Endothelial cell of umbilical vein (primary cell): ENCODE measurements at regions not wholly inside any gene's neighbourhood (a gene's known extent, or its start where the extent isn't known, plus 50 kb on each side); places are given as distances from the start of the nearest gene placed in this dataset.

Source experiments
- BruUV-seq: library from RNA; stranded (reverse); fragments of 400-500 nt; replicated peaks from 2 replicates; lab custom pipeline; 2021; lab: Mats Ljungman, UMichigan
- CTCF ChIA-PET: fragments of 300-600, 350-600 bp; sonication (Branson Sonifier 250); formaldehyde crosslinking; loops from one replicate; lab custom pipeline; 2021; ENCODE audit warnings: antibody characterized with exemption, inconsistent platforms; lab: Charles Lee
- POLR2A ChIA-PET: fragments of 300-600, 350-600 bp; sonication (Branson Sonifier 250); formaldehyde crosslinking; loops from one replicate; lab custom pipeline; 2021; ENCODE audit warnings: antibody characterized with exemption, inconsistent platforms; lab: Charles Lee
- DNase-seq: peaks from one replicate; pipeline ENCODE4 v3.0.0-alpha.2; 2011; ENCODE audit warnings: low read depth, low spot score
- FAIRE-seq: peaks from 2 replicates; lab custom pipeline; 2011; peaks lifted over from hg19 to GRCh38; lab: Jason Lieb, UNC
- H2AFZ ChIP-seq: 2 replicates; pipeline ENCODE4 v1.6.0; 2012; ENCODE audit warnings: low read depth, low read length, control low read depth, inconsistent platforms
- H3K27ac ChIP-seq: 2 replicates; pipeline ENCODE4 v1.5.1; 2011; ENCODE audit warnings: low read depth, mild to moderate bottlenecking, control low read depth, low read length, moderate library complexity; ENCODE audit not compliant: insufficient read depth
- H3K27me3 ChIP-seq, 2 experiments: 2 replicates each; pipeline versions ENCODE4 v1.6.0 to v1.6.1; 2011; ENCODE audit warnings: low read length in 2 of 2, mixed read lengths in 1 of 2; ENCODE audit not compliant: control insufficient read depth in 2 of 2, insufficient read depth in 2 of 2
- H3K36me3 ChIP-seq, 2 experiments: 2 replicates in 1 of 2; 3 replicates in 1 of 2; pipeline ENCODE4 v1.5.1; 2011; ENCODE audit warnings: low read length in 2 of 2, mild to moderate bottlenecking in 1 of 2, moderate library complexity in 1 of 2; ENCODE audit not compliant: control insufficient read depth in 2 of 2, insufficient read depth in 2 of 2; ENCODE audit errors: extremely low read depth in 1 of 2
- H3K4me1 ChIP-seq: 3 replicates; pipeline ENCODE4 v1.5.1; 2011; ENCODE audit warnings: mild to moderate bottlenecking, low read length; ENCODE audit not compliant: control insufficient read depth, insufficient read depth; ENCODE audit errors: extremely low read depth
- H3K4me2 ChIP-seq: 2 replicates; pipeline ENCODE4 v1.6.1; 2011; ENCODE audit warnings: low read length, control low read depth, mixed read lengths; ENCODE audit not compliant: insufficient read depth
- H3K4me3 ChIP-seq, 3 experiments: fragments of 200-600 bp in 1 of 3; sonication (generic), shearing (Covaris generic) in 1 of 3; replicated peaks in 1 of 3; 2 replicates each; pipeline ENCODE4 v1.5.1; 2011 to 2016; ENCODE audit warnings: control low read depth in 3 of 3, low read length in 3 of 3, mild to moderate bottlenecking in 2 of 3, inconsistent platforms in 1 of 3, low read depth in 1 of 3, moderate library complexity in 1 of 3; ENCODE audit not compliant: insufficient read depth in 1 of 3
- H3K79me2 ChIP-seq: 2 replicates; pipeline ENCODE4 v1.6.0; 2012; ENCODE audit warnings: low read length, inconsistent platforms; ENCODE audit not compliant: control insufficient read depth, insufficient read depth
- H3K9ac ChIP-seq: replicated peaks from 2 replicates; pipeline ENCODE3; 2011; ENCODE audit warnings: low read length, control low read depth; ENCODE audit not compliant: insufficient read depth; ENCODE audit errors: extremely low read depth
- H3K9me1 ChIP-seq: replicated peaks from 3 replicates; pipeline ENCODE4 v1.6.0; 2011; ENCODE audit warnings: mild to moderate bottlenecking, low read length; ENCODE audit not compliant: control insufficient read depth, insufficient read depth; ENCODE audit errors: extremely low read depth
- H3K9me3 ChIP-seq: replicated peaks from 2 replicates; pipeline ENCODE4 v1.5.1; 2012; ENCODE audit warnings: low read length, inconsistent platforms; ENCODE audit not compliant: control insufficient read depth, insufficient read depth
- H4K20me1 ChIP-seq: replicated peaks from 2 replicates; pipeline ENCODE3; 2011; ENCODE audit warnings: mild to moderate bottlenecking, low read length; ENCODE audit not compliant: control insufficient read depth, insufficient read depth; ENCODE audit errors: extremely low read depth
- EZH2 ChIP-seq: IDR thresholded peaks from 2 replicates; pipeline ENCODE4 v1.6.1; 2012; ENCODE audit warnings: borderline replicate concordance, low read depth, mild to moderate bottlenecking, moderate library complexity, low read length, inconsistent platforms; ENCODE audit not compliant: severe bottlenecking
- FOS ChIP-seq: IDR thresholded peaks from 2 replicates; pipeline ENCODE4 v1.6.1; 2011; ENCODE audit warnings: mild to moderate bottlenecking, low read length, moderate library complexity, borderline replicate concordance; ENCODE audit not compliant: insufficient read depth
- GATA2 ChIP-seq: IDR thresholded peaks from 2 replicates; pipeline ENCODE4 v1.7.0; 2011; ENCODE audit warnings: low read depth, mild to moderate bottlenecking, moderate library complexity, mixed read lengths, low read length; ENCODE audit not compliant: insufficient read length, insufficient read depth
- JUN ChIP-seq: IDR thresholded peaks from 2 replicates; pipeline ENCODE4 v1.6.1; 2011; ENCODE audit warnings: borderline replicate concordance, low read depth; ENCODE audit not compliant: insufficient read length, insufficient read depth
- MYC ChIP-seq: IDR thresholded peaks from one replicate; pipeline ENCODE4 v1.6.1; 2011; ENCODE audit warnings: mild to moderate bottlenecking, low read depth, low read length
- POLR2A ChIP-seq: IDR thresholded peaks from 2 replicates; pipeline ENCODE4 v1.6.1; 2012; ENCODE audit warnings: low read depth, mild to moderate bottlenecking, control low read depth, low read length
- POLR2AphosphoS5 ChIP-seq: IDR thresholded peaks from 2 replicates; pipeline ENCODE4 v1.6.1; 2012; ENCODE audit warnings: low read depth, mild to moderate bottlenecking, control low read depth, low read length, moderate library complexity; ENCODE audit not compliant: insufficient read depth
- dilution Hi-C: fragments of 300-500 bp; cut with MboI; formaldehyde crosslinking; loops from one replicate; pipeline ENCODE4 v1.15.0; 2019; ENCODE audit warnings: low sequenced_read_pairs; ENCODE audit not compliant: extremely low pct_ligation_motif_present
- intact Hi-C: fragments of 100-400 bp; cut with micrococcal nuclease; formaldehyde crosslinking; loops from one replicate; pipeline ENCODE4 v1.10.0; 2022
- TF ChIP-seq, protein P1 (sequence below), 2 donors: IDR thresholded peaks; 1 replicate in 1 of 2; 2 replicates in 1 of 2; pipeline ENCODE4 v1.5.1; 2011; ENCODE audit warnings: low read length in 2 of 2, mild to moderate bottlenecking in 2 of 2, moderate library complexity in 2 of 2, control low read depth in 1 of 2, inconsistent platforms in 1 of 2, low read depth in 1 of 2; ENCODE audit not compliant: insufficient read depth in 1 of 2; ENCODE audit errors: extremely low read depth in 1 of 2
- TF ChIP-seq, protein P2 (sequence below): IDR thresholded peaks from 2 replicates; pipeline ENCODE4 v1.6.1; 2011; ENCODE audit not compliant: insufficient read depth, insufficient read length

- CTCF ChIA-PET: interaction anchor here (0.7 to 1.9 kb wide), 5 partner anchors 9 to 844 kb away, joined by 3 to 20 read pairs (median 6); no protein-coding TSS in a partner anchor
- no peaks in the 10 kb centered on the region for H3K79me2 ChIP-seq
Measured at GRCh38 chr7:10889266-10889898, 84.3 kb upstream of the PHF14 start.

DNA sequence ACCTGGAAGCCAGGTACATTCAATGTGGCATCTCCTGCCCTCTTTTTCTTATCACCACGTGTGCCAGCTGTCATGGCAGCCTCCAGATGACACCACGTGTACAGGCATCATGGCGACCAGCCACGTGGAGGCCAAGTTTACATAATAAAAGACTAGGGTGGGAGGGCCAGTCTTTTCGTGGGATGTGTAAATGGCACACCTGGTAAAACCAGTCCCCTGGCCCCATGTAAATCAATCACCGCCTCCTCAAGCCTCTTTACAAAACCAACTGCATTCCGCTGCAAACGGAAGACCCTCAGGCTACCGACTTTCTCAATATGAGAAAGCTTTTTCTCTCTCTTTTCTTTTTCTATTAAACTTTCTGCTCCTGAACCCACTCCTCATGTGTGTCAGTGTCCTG lies 65.1 kb upstream of the PHF14 start:
- H3K9me1 ChIP-seq: no peaks in the 10 kb centered on the region
- ChIA-PET POLR2A (no interaction called here), CTCF (no interaction called here)
- TF ChIP-seq EZH2 (no peak), POLR2A (no peak), GATA2 (no peak), MYC (no peak), POLR2AphosphoS5 (no peak), FOS (no peak), JUN (no peak)
- TF ChIP-seq, protein P1, sequence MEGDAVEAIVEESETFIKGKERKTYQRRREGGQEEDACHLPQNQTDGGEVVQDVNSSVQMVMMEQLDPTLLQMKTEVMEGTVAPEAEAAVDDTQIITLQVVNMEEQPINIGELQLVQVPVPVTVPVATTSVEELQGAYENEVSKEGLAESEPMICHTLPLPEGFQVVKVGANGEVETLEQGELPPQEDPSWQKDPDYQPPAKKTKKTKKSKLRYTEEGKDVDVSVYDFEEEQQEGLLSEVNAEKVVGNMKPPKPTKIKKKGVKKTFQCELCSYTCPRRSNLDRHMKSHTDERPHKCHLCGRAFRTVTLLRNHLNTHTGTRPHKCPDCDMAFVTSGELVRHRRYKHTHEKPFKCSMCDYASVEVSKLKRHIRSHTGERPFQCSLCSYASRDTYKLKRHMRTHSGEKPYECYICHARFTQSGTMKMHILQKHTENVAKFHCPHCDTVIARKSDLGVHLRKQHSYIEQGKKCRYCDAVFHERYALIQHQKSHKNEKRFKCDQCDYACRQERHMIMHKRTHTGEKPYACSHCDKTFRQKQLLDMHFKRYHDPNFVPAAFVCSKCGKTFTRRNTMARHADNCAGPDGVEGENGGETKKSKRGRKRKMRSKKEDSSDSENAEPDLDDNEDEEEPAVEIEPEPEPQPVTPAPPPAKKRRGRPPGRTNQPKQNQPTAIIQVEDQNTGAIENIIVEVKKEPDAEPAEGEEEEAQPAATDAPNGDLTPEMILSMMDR (IDR thresholded peaks at IDR 0.05; ENCODE audit: extremely low read depth in 1 of 2, insufficient read depth in 1 of 2, low read depth in 1 of 2, low read length in 2 of 2): no peak
- TF ChIP-seq, protein P2, sequence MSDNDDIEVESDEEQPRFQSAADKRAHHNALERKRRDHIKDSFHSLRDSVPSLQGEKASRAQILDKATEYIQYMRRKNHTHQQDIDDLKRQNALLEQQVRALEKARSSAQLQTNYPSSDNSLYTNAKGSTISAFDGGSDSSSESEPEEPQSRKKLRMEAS: no peak
- no TSS peak for BruUV-seq
- H4K20me1 ChIP-seq: no peaks in the 10 kb centered on the region
- no peak for DNase-seq
- dilution Hi-C loops (no loop called here), intact Hi-C loops (no loop called here)
- no peaks in the 10 kb centered on the region for H3K36me3 ChIP-seq
- H3K4me3 ChIP-seq: no peak overlapping the region
- no peaks in the 10 kb centered on the region for H3K9me3 ChIP-seq
- H3K4me1 ChIP-seq: no peaks in the 10 kb centered on the region
- no peak overlapping the region for H2AFZ ChIP-seq
- H3K4me2 ChIP-seq: no peak overlapping the region
- no peak overlapping the region for H3K27ac ChIP-seq
- no peaks in the 10 kb centered on the region for H3K79me2 ChIP-seq
- H3K27me3 ChIP-seq: no peaks in the 10 kb centered on the region
- no peak overlapping the region for H3K9ac ChIP-seq
- FAIRE-seq: no peak

More at GRCh38 chr7:10889266-10889898, 84.3 kb upstream of the PHF14 start:
- DNase-seq: peak; percentile 48
- Histone ChIP-seq H3K4me2 (no peak overlapping the region), H3K27me3 (no peaks in the 10 kb centered on the region), H3K9ac (no peak overlapping the region), H2AFZ (peak overlapping the region; percentile 7), H3K9me1 (no peaks in the 10 kb centered on the region), H3K9me3 (no peaks in the 10 kb centered on the region), H3K4me1 (no peaks in the 10 kb centered on the region), H3K4me3 (no peak overlapping the region), H3K36me3 (no peaks in the 10 kb centered on the region), H3K27ac (no peak overlapping the region), H4K20me1 (no peaks in the 10 kb centered on the region)
- BruUV-seq: no TSS peak
- POLR2A ChIA-PET: interaction anchor here (0.7 kb wide), 1 partner anchor 312 kb away, joined by 4 read pairs; no protein-coding TSS in a partner anchor
- no peak for FAIRE-seq
- intact Hi-C loops: loop anchor here (1.0 to 5.0 kb wide), 2 partner anchors 323 to 453 kb away; no protein-coding TSS in a partner anchor
- dilution Hi-C loops: no loop called here
- no peak for TF ChIP-seq MYC
- no peak for TF ChIP-seq GATA2
- TF ChIP-seq, protein P1 (IDR thresholded peaks at IDR 0.05; ENCODE audit: extremely low read depth in 1 of 2, insufficient read depth in 1 of 2, low read depth in 1 of 2, low read length in 2 of 2): peak; percentile 71
